NCI-H82 treated with DMSO at 0.1 percent for 48 hours (cell line): ENCODE measurements at regions not wholly inside any gene's neighbourhood (a gene's known extent, or its start where the extent isn't known, plus 50 kb on each side); places are given as distances from the start of the nearest gene placed in this dataset.

ENCODE experiments used
- DNase-seq: peaks from one replicate; lab custom pipeline; 2025; ENCODE audit not compliant: unreplicated experiment; lab: John Stamatoyannopoulos, UW

DNA sequence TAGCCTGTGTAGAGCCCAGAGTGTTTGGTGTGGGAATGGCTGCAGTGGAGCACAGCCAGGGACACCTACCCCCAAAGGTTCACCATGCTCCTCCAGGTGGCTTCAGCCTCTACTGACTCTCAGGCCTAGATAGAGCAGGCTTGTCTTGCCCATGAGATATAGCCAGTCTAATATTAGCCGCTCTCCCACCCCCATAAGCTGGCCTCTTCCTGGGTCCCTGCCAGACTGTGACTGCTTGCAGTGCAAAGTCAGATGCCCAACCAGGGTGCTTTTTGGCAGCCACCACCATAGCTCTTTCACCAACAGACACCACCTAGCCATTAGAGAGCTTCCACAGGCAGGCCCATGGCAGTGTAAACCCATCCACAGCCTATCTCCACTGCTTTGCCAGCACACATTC, 405.3 kb downstream of the MBD2 start:
- no peak for DNase-seq

DNA sequence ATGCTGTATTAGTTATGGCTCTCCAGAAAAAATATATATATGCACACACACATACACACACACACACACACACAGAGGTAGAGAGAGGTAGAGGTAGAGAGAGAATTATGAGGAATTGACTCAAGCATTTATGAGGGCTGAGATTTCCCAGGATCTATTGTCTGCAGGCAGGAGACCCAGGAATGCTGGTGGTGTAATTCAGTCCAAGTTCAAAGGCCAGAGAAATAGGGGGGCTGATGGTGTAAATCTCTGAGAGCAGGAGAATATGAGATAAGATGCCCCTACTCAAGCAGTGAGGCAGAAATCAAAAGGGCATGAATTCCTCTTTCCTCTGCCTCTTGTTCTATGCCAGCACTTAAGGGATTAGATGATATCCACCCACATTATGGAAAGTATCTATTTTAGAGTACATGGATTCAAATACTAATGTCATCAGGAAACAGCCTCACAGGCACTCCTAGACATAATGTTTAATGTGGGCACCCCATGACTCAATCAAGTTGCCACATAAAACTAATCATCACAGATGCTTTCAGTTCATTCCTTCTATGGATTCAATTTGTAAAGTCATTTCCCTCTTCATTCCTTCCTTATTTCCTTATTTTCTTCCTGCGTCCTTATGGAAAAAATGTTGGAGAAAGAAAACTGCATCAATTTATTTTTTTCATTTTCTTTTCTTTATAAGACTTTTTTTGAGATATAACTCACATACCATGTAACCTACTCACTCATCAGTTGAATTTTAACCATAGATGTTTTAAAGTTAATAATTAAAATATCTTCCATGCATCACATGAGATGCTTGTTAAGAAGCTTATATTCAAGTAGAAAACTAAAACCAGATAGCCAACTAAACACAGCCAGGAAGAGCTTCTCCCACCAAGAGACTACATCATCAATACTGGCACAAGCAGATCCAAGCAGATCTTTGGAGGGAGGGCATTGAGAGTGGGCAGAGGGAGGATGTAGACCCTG, 406.2 kb downstream of the MBD2 start:
- DNase-seq = no peak

DNA sequence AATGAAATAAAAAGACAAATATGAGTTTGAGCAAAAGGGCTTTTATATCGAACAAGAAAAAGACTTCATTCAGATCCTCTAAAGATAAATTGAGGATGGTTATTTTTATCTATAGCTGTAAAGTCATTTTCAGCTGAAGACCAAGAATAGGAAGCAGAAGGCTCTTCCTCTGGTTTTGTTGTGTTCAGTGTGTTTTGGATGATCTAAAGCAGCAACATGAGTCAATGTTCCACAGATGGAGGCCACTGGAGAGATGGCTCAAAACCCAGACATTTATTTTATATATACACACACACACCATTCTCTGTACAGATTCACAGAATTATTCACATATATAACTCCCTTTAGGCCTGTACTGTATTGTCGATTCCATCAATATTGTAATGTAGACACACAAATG, 424.3 kb downstream of the MBD2 start:
- no peak for DNase-seq

DNA sequence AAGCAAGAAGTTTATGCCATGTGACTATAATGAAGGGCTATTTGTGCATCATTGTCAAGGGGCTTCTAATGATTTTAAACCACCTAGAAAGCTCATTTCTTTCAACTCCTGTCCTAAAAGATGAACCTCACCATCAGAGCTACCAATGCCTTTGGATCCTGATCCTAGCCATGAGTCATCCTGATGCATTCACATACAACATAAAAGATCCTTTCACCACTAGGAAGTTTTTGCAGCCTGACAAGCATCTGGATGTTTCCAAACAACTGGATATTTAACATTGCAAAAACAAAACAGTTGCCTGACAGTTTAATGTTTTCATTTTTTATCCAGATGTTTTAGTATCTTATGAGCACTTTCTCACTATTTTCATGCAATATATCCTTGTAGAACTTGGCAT, 425.3 kb downstream of the MBD2 start:
- no peak for DNase-seq

DNA sequence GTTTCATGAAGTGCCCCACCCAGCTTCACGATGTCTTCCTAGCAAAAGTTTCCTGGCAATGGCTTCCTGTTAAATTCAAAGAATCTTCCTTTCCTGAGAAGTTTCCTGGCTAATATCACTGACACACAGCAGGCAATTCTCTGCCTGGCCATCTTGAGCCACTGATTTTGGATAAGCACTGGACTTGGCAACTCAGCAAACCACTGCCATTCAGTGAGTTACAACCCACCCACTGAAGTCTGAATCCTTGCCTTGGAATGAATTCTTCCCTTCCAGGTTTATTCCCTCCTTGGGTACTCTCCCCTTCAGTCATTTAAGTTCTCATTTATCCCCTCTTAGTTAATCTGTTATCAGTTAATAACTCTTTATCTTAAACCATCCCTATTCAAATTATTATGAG, 426.0 kb downstream of the MBD2 start:
- DNase-seq = no peak

DNA sequence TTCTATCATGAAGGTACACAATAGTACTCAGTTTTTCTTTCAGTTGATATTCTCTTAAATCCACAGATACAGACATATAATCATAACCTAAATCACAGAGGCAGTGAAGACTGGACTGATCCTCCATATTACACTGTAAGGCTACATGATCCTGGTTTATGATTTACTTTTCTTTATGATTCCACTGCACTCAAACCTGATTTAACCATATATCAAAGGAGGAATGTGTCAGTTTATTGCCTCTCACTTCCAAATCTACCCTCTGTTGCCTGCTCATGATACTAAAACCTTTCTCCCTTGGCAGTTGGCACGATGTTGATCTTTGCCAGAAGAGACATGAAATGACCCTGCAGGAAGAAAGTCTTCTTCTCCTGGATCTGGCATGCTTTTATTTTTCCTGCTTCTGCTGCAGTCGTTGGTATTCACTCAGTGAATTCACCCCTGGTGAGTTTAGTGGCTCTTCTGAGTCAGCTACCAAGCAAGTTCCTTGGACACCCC, 426.4 kb downstream of the MBD2 start:
- DNase-seq = no peak

DNA sequence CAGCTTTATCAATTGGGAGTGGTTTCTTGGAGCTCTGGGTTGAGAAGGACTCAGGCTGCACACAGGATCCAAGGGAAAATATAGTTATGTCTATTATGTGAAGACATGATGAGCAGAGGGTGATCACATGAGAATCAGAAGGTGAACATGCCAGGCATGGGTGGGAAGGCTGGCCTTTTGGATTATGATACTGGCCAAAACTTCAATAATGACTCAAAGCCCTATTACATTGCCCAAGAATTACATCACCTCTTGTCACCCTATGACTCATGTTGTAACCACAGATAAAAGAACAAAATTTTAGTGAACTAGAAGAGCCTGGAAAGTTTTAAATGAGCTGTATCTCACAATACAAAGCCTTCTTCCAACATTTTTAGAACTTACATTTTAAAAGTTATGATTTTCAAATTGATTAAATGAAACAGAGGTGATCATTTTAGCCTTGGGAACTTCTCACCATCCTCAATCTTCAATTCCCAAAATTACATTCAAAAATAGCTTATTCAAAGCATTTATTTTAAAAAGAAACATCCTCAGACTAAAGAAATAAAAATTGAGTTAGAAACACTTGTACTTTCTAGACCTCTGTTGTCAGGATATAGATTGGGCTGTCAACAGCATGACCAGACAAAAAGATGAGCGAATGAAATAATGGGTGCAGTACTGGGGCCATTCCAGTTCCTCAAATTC, 428.3 kb downstream of the MBD2 start:
- DNase-seq = no peak

DNA sequence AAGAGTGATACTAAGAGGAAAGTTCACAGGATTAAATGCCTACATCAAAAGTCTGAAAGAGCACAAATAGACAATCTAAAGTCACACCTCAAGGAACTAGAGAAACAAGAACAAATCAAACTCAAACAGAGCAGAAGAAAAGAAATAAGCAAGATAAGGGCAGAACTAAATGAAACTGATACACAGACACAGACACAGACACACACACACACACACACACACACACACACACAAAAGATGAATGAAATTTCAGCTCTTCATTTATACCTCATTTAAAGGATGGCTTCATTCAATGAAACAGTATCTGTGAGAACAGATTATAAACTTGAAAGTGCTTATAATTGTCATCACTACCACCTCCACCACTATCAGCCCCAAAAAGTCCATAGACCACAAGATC, 428.9 kb downstream of the MBD2 start:
- DNase-seq = no peak

DNA sequence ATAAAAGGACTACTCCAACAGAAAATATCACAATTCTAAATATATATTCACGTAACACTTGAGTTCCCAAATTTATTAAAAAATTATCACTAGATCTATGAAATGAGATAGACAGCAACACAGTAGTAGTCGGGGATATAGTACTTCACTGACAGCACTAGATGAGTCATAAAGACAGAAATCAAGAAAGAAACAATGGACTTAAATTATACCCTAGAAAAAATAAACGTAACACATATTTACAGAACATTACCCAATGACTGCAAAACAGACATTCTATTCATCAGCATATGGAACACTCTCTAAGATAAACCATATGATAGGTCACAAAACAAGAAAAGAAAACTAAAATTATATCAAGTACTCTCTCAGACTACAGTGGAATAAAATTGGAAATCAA, 429.4 kb downstream of the MBD2 start:
- DNase-seq = no peak

DNA sequence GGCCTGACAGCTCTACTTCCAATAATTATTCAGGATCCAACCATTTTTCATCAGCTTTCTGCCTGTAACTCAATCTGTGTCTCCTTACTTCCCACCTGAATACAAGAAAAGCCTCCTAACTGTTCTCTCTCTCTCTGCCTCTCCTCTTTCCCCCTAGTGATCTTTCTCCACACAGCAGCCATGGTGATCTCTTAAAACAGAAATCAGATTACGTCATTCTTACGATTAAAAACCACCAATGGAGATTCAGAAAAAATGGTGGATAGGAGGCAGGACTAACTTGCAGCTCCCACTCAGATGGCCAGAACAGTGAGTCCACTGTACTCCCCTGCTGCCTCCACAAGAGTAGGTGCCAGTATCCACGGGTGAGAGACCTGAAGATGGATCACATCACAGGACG, 431.7 kb downstream of the MBD2 start:
- DNase-seq = no peak

DNA sequence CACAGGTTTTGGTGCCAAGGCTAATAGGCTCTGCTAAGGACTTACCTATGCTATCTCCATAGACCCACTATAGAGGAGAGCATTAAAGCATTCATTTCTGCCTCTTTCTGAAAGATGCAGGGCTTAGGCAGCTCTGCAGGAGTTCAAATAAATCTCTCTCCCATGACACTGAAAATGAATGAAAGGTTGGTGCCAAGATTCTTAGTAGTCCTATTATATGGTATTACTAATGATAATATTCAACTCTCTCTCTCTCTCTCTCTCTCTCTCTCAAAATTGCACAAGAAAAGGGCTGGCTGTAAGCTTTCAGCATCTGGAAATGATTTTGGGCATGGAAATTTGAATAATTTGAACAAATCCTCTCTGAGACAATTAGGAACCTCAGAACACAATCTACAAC, 433.7 kb downstream of the MBD2 start:
- no peak for DNase-seq

DNA sequence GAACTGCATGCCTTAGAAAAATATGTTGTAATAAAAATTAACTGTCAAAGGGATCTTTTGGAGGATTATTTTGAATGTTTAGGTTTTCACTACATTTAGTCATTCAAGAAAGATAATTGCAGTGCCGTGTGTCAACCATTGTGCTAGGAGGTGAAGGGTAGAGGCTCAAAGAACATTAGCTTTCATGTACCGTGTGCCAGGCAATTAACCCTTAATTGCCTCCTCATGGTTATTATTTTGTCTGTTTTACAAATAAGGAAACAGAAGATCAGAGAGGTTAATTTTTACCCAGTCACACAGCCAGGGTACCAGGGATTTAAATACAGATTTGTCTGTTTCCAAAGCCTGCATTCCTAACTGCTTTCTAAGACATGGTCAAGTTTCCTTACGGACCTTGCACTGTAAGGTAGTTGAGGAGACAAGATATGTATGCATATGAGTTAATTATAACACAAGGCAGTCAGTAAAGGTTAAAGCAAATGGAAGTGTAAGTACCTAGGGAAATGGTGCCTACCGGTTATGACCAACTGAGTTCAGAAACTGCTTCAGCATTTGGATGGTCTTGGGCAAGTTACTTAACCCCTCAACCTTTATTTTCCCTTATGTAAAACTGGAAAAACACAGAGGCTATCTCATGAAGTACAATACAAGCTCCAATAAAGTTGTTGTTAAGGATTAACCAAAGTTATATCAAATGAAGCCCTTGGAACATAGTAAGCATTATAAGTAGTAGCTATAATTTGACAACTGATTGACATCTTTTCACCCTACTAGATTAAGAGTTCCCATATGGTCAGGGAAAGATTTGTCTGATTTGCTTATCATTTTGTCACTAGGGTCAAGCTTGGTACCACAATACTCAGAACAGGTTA, 434.9 kb downstream of the MBD2 start:
- DNase-seq = no peak

DNA sequence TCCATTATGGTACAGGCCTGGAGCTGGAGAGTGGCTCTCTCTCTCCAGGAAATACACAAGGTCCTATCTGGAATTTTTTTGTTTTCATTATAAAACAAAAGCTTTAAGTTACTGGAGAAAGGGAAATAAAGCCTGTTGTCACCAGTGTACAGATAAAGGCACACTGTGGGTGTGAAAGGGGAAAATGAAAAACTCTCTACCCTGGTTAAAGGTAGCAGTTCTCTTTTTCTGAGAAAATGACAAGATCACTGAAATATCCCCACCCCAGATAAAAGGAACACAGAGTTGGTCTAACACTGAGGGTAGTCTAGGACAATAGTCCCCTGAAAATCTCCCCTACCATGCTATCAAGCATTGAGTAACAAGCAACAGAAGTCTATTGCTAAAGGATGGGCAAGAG, 438.7 kb downstream of the MBD2 start:
- DNase-seq = no peak

DNA sequence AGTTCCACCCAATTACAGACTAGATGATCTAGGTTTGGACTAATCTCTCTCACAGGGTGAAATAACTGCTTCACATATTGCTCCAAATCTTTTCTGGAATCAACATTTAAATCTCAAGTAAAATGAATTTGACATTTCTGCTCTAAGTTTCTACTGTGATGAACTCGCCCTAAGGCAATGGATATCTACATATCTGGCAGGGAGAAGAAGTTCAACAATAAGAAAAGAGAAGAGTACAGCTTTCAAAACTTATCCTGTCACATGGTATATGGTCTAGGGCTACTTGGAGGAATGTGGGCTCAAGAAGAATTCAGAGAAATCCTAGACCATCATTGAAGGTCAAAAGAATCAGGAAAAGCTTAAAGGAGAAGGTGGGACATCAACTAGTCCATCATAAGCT, 440.2 kb downstream of the MBD2 start:
- no peak for DNase-seq

DNA sequence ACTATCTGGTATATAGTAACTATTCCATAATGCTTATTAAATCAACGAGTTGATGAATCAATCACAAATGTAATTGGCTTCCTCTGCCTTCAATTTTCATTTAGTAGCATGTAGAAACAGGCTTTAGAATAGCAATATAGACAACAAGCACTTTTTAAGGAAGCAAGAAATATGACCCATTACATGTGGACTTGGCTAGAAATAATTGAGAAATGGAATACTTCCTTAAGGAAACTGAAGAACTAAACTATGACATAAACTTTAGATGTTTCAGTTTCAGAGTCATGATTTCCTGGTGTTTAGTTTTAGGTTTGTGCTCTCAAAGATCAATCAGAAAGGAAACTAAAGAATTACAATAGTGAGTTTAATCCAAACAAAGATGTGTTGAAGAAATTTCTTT, 443.8 kb downstream of the MBD2 start:
- DNase-seq = no peak

DNA sequence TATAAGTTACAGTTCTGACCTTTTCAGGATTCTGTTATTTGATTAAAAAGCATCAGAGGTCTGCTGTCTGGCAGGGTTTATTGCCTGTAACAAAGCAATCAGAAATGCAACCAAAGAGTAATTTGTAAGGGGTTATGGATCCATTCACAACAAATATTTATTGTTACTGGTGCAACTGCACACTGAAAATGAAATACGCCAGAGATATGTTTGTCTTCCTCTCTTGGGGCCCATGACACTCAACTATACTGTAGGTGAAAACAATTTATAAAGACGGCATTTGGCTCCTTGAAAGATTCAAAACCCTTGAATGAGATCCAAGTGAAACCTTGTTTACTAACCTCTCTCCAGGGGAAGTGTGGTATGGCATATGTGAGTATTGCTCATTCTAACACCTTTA, 452.2 kb downstream of the MBD2 start:
- DNase-seq = no peak

DNA sequence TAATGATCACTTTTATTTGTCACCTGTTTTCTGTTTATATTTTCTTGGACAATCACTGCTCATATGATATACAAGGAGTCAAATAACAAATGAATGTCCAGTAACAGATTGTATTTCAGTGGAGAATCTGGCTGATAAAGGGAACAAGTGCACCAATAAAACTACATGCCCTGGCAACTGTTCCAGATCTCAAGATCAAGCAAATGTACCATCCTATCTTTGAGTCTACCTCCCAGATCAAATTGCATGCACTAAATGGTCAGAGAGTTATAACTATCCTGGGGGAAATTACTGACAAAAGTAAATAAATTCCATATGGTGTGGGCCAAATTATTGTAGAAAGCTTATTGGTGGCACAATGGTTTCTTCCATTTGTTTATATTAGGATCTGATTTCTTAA, 452.8 kb downstream of the MBD2 start:
- DNase-seq = no peak

DNA sequence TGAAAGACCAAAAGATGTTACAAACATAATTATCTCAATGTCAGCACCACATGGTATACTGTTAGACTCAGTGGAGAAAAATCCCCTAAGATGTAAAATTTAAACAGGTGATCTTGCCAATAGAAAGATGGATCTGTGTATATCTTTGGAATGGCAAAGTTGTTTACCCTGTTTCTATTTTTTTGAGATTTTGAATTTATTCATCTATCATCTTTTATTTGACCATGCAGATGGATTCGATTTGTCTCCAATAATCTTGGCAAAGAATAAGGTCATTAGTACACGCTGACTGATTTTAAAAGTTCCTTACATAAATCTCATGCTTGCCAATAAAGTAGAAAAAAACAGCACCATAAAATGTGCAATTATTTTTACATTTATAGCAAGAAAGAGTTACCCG, 459.3 kb downstream of the MBD2 start:
- no peak for DNase-seq

DNA sequence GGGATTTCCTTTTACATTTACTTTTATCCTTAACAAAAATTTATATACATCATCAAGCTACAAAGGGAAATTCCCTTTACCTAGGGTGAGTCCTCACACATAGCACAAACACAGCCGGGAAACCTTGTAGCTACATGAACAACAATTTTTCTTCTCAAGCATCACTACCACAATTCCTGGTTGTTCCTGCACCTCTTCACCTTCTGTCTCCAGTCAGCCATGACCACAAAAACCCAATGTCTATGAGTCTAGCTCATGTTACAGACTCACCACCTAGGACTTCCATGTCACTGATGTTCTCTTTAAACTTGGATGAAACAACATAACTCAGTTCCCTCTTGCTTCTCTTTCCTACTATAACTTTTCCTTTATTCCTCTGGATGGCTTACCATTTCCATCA, 460.4 kb downstream of the MBD2 start:
- DNase-seq = no peak

DNA sequence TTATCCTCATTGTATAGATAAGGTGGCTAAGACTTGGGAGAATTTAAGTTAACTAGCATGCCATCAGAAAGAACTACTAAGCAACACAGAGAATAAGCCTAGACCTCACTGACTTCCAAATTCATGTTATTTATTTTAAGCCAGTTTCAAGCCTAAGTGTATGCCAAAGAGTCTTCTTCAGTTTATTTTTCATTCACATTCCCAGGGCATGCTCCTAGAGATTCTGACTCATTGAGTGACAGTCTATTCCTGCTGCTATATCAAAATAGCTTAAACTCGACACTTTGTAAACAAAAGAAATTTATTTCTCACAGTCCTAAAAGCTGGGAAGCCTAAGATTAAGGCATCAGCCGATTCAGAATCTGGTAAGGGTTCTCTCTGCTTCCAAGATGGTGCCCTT, 467.1 kb downstream of the MBD2 start:
- no peak for DNase-seq

DNA sequence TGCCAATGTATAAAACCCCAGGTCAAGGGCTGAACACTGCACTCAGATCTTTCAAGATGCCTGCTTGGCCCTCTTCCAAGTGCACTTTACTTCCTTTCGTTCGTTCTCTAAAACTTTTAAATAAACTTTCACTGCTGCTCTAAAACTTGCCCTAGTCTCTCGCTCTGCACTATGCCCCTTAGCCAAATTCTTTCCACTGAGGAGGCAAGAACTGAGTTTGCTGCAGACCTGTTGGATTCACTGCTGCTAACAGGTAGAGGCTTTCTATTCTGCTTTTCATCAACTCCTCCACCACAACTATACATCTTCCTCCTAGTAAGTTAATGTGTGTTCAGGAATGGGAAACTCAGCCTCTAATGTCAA, 467.9 kb downstream of the MBD2 start:
- no peak for DNase-seq
